ENCODE measurements at regions not wholly inside any gene's neighbourhood (a gene's known extent, or its start where the extent isn't known, plus 50 kb on each side); places are given as distances from the start of the nearest gene placed in this dataset.

GRCh38 chr1:163970151-163970550, 588.8 kb upstream of the PBX1 start:
- TF ChIP-seq POLR2A (IDR thresholded peaks at IDR 0.05) (no peak), CTCF (IDR thresholded peaks at IDR 0.05) (no peak)
